Tibial artery (tissue), 4 donors: ENCODE measurements at regions not wholly inside any gene's neighbourhood (a gene's known extent, or its start where the extent isn't known, plus 50 kb on each side); places are given as distances from the start of the nearest gene placed in this dataset.

Experiments used
- DNase-seq, 2 donors: peaks; one replicate each; pipeline ENCODE4 v3.0.0-alpha.2; 2019
- H3K27ac ChIP-seq, 2 donors: fragments of 200-600 bp; sonication (generic) in 1 of 2; 1 replicate in 1 of 2; 2 replicates in 1 of 2; pipeline ENCODE4 v1.5.1; 2018 to 2019; ENCODE audit warnings: mild to moderate bottlenecking in 1 of 2
- H3K27me3 ChIP-seq, 2 donors: fragments of 200-600 bp; sonication (generic) in 1 of 2; one replicate each; pipeline versions ENCODE4 v1.5.1 to v1.6.0; 2016 to 2019
- H3K36me3 ChIP-seq, 3 donors: fragments of 200-600 bp; sonication (generic) in 2 of 3; one replicate each; pipeline ENCODE4 v1.5.1; 2016 to 2019; ENCODE audit warnings: mild to moderate bottlenecking in 2 of 3
- H3K4me1 ChIP-seq, 4 donors: fragments of 200-600 bp; sonication (generic) in 2 of 4; 1 replicate in 3 of 4; 2 replicates in 1 of 4; pipeline ENCODE4 v1.5.1; 2016 to 2019
- H3K4me3 ChIP-seq, 2 donors: fragments of 200-600 bp; sonication (generic) in 1 of 2; 1 replicate in 1 of 2; 2 replicates in 1 of 2; pipeline ENCODE4 v1.5.1; 2018 to 2019; ENCODE audit warnings: mild to moderate bottlenecking in 2 of 2
- H3K9me3 ChIP-seq, 3 donors: fragments of 200-600 bp; sonication (generic) in 1 of 3; one replicate each; pipeline ENCODE4 v1.5.1; 2016 to 2019
- CTCF ChIP-seq, 2 experiments: fragments of 200-600 bp in 1 of 2; fragments of 450-650 bp in 1 of 2; IDR thresholded peaks; one replicate each; pipeline ENCODE4 v1.5.1; 2017 to 2019; ENCODE audit warnings: antibody characterized with exemption in 2 of 2, mild to moderate bottlenecking in 1 of 2, moderate library complexity in 1 of 2
- intact Hi-C: fragments of 100-400 bp; cut with DNase I; formaldehyde crosslinking; loops from one replicate; pipeline ENCODE4 v1.15.0; 2023; ENCODE audit warnings: low total_unique reads

- Histone ChIP-seq H3K4me1 (no peaks in the 10 kb centered on the region), H3K4me3 (no peak overlapping the region), H3K27me3 (no peaks in the 10 kb centered on the region), H3K36me3 (no peaks in the 10 kb centered on the region), H3K9me3 (no peaks in the 10 kb centered on the region), H3K27ac (no peak overlapping the region)
- TF ChIP-seq CTCF (IDR thresholded peaks at IDR 0.05) = no peak
- DNase-seq = peak in 1 of 2 donors; percentile 25
- intact Hi-C loops = no loop called here
Observed at GRCh38 chr18:8506251-8507049, 102.8 kb upstream of the RAB12 start.

GRCh38 chr18:8507361-8507760 lies 101.9 kb upstream of the RAB12 start:
- Histone ChIP-seq H3K9me3 (no peaks in the 10 kb centered on the region), H3K36me3 (no peaks in the 10 kb centered on the region), H3K27me3 (no peaks in the 10 kb centered on the region), H3K4me3 (no peak overlapping the region), H3K4me1 (no peaks in the 10 kb centered on the region), H3K27ac (no peak overlapping the region)
- no peak for TF ChIP-seq CTCF (IDR thresholded peaks at IDR 0.05)
- no peak for DNase-seq
- intact Hi-C loops = no loop called here

- Histone ChIP-seq H3K4me1 (no peaks in the 10 kb centered on the region), H3K27me3 (no peaks in the 10 kb centered on the region), H3K9me3 (no peaks in the 10 kb centered on the region), H3K36me3 (no peaks in the 10 kb centered on the region), H3K4me3 (no peak overlapping the region), H3K27ac (no peak overlapping the region)
- intact Hi-C loops = no loop called here
- no peak for TF ChIP-seq CTCF (IDR thresholded peaks at IDR 0.05)
- no peak for DNase-seq
Observed at GRCh38 chr18:8507915-8508705, 101.1 kb upstream of the RAB12 start.

GRCh38 chr18:8513249-8513648 lies 96.0 kb upstream of the RAB12 start:
- Histone ChIP-seq H3K4me1 (no peaks in the 10 kb centered on the region), H3K27ac (no peak overlapping the region), H3K9me3 (no peaks in the 10 kb centered on the region), H3K4me3 (no peak overlapping the region), H3K27me3 (no peaks in the 10 kb centered on the region), H3K36me3 (no peaks in the 10 kb centered on the region)
- peak in 1 of 2 donors; percentile 16 for DNase-seq
- TF ChIP-seq CTCF (IDR thresholded peaks at IDR 0.05) = no peak
- intact Hi-C loops = no loop called here

- no peaks in the 10 kb centered on the region for H3K4me1 ChIP-seq
- H3K36me3 ChIP-seq = no peaks in the 10 kb centered on the region
- no peaks in the 10 kb centered on the region for H3K27me3 ChIP-seq
- H3K4me3 ChIP-seq = no peak overlapping the region
- intact Hi-C loops = no loop called here
- no peak overlapping the region for H3K27ac ChIP-seq
- no peaks in the 10 kb centered on the region for H3K9me3 ChIP-seq
- no peak for DNase-seq
- TF ChIP-seq CTCF (IDR thresholded peaks at IDR 0.05) = no peak
Observed at GRCh38 chr18:8514409-8514808, 94.8 kb upstream of the RAB12 start.
